ENCODE measurements at regions not wholly inside any gene's neighbourhood (a gene's known extent, or its start where the extent isn't known, plus 50 kb on each side); places are given as distances from the start of the nearest gene placed in this dataset.

GRCh38 chr4:23015821-23016220, 323.1 kb downstream of the GBA3 start:
- DNase-seq = no peak
- ATAC-seq (ENCODE audit: low FRiP score in 2 of 2) = no peak
- no peaks in the 10 kb centered on the region for H3K27me3 ChIP-seq
- H3K4me1 ChIP-seq = no peaks in the 10 kb centered on the region
- no peaks in the 10 kb centered on the region for H3K36me3 ChIP-seq
- no peak overlapping the region for H3K4me3 ChIP-seq
- H3K9me3 ChIP-seq = no peaks in the 10 kb centered on the region
- TF ChIP-seq POLR2AphosphoS5 (IDR thresholded peaks at IDR 0.05) = no peak
- no peak for TF ChIP-seq EP300 (IDR thresholded peaks at IDR 0.05)
- TF ChIP-seq CTCF (IDR thresholded peaks at IDR 0.05) = no peak
- TF ChIP-seq POLR2A (IDR thresholded peaks at IDR 0.05) = no peak
- H3K27ac ChIP-seq = no peak overlapping the region

- Histone ChIP-seq H3K36me3 (no peaks in the 10 kb centered on the region), H3K4me3 (no peak overlapping the region), H3K4me1 (no peaks in the 10 kb centered on the region), H3K27ac (no peak overlapping the region), H3K9me3 (peaks cover 0 to 11% (median 0%) of the 10 kb centered on the region in 4 donors), H3K27me3 (no peaks in the 10 kb centered on the region)
- DNase-seq (no peak), ATAC-seq (ENCODE audit: low FRiP score in 2 of 2) (no peak)
- no peak for TF ChIP-seq POLR2AphosphoS5 (IDR thresholded peaks at IDR 0.05)
- TF ChIP-seq EP300 (IDR thresholded peaks at IDR 0.05) = no peak
Measured at GRCh38 chr4:23009093-23009492, 316.4 kb downstream of the GBA3 start.

- Histone ChIP-seq H3K4me3 (no peak overlapping the region), H3K36me3 (no peaks in the 10 kb centered on the region), H3K9me3 (peaks cover 0 to 11% (median 0%) of the 10 kb centered on the region in 4 donors), H3K27me3 (no peaks in the 10 kb centered on the region), H3K27ac (no peak overlapping the region), H3K4me1 (no peaks in the 10 kb centered on the region)
- no peak for TF ChIP-seq CTCF (IDR thresholded peaks at IDR 0.05)
- no peak for DNase-seq
- ATAC-seq (ENCODE audit: low FRiP score in 2 of 2) = no peak
Measured at GRCh38 chr4:23006756-23007155, 314.0 kb downstream of the GBA3 start.

GRCh38 chr4:23005691-23006090, 313.0 kb downstream of the GBA3 start:
- no peak for ATAC-seq (ENCODE audit: low FRiP score in 2 of 2)
- Histone ChIP-seq H3K9me3 (peaks cover 0 to 11% (median 0%) of the 10 kb centered on the region in 4 donors), H3K27ac (no peak overlapping the region), H3K27me3 (no peaks in the 10 kb centered on the region), H3K36me3 (no peaks in the 10 kb centered on the region), H3K4me3 (no peak overlapping the region), H3K4me1 (no peaks in the 10 kb centered on the region)
- no peak for DNase-seq
- TF ChIP-seq CTCF (IDR thresholded peaks at IDR 0.05) = no peak
- no peak for TF ChIP-seq POLR2AphosphoS5 (IDR thresholded peaks at IDR 0.05)
- TF ChIP-seq POLR2A (IDR thresholded peaks at IDR 0.05) = no peak
- TF ChIP-seq EP300 (IDR thresholded peaks at IDR 0.05) = no peak
- 83 to 89% methylated on average over 1 of the region's 1 CpG for WGBS, 2 donors

GRCh38 chr4:23001478-23001877, 308.7 kb downstream of the GBA3 start:
- no peak for ATAC-seq (ENCODE audit: low FRiP score in 2 of 2)
- H3K4me1 ChIP-seq = no peaks in the 10 kb centered on the region
- no peaks in the 10 kb centered on the region for H3K9me3 ChIP-seq
- 76 to 78% methylated on average over 2 of the region's 2 CpGs for WGBS, 2 donors
- DNase-seq = no peak
- no peaks in the 10 kb centered on the region for H3K27me3 ChIP-seq
- TF ChIP-seq POLR2A (IDR thresholded peaks at IDR 0.05) (no peak), POLR2AphosphoS5 (IDR thresholded peaks at IDR 0.05) (no peak), CTCF (IDR thresholded peaks at IDR 0.05) (no peak), EP300 (IDR thresholded peaks at IDR 0.05) (no peak)
- no peak overlapping the region for H3K4me3 ChIP-seq
- H3K27ac ChIP-seq = no peak overlapping the region
- no peaks in the 10 kb centered on the region for H3K36me3 ChIP-seq
